ENCODE measurements at regions not wholly inside any gene's neighbourhood (a gene's known extent, or its start where the extent isn't known, plus 50 kb on each side); places are given as distances from the start of the nearest gene placed in this dataset.

GRCh38 chr13:108115738-108116137, 99.6 kb downstream of the LIG4 start:
- Histone ChIP-seq H3K4me1 (ENCODE audit: control insufficient read depth, insufficient read depth, low read length, poor library complexity, severe bottlenecking) (no peaks in the 10 kb centered on the region), H3K27ac (ENCODE audit: low read depth, low read length, severe bottlenecking) (no peak overlapping the region), H3K9me3 (ENCODE audit: control insufficient read depth, low read length) (no peaks in the 10 kb centered on the region), H3K4me3 (ENCODE audit: extremely low read depth, insufficient read depth, low read length, poor library complexity, severe bottlenecking) (no peak overlapping the region), H3K36me3 (ENCODE audit: control insufficient read depth, insufficient read depth, low read length) (no peaks in the 10 kb centered on the region)
- 86 to 92% methylated on average over 1 of the region's 1 CpG for WGBS, 2 experiments (ENCODE audit: insufficient coverage in 2 of 2)

DNA sequence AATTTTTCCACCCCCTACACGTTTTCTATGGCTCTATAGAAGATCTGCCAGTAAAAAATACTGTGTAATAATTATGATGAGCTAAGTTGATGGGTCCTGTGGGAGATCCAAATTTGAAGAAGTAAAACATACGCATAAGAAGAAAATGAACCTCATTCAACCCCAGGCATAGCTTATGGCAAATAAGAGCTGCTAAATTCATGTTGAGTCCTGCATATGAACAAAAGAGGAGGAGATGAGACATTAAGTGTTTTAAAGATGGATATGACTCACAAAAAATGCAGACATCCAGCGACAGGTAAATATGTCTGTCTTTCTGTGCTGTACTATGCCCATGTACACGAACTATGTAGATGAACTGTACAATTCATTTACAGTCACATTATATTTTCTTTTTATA, 101.9 kb downstream of the LIG4 start:
- whole genome bisulfite sequencing, 2 experiments (ENCODE audit: insufficient coverage in 2 of 2): 93% methylated on average over 2 of the region's 4 CpGs; no CpG with 5 or more reads in 1 of the 2 experiments

GRCh38 chr13:108104736-108105135, 110.6 kb downstream of the LIG4 start:
- H3K27ac ChIP-seq (ENCODE audit: low read depth, low read length, severe bottlenecking): no peak overlapping the region
- H3K9me3 ChIP-seq (ENCODE audit: control insufficient read depth, low read length): no peaks in the 10 kb centered on the region
- WGBS, 2 experiments (ENCODE audit: insufficient coverage in 2 of 2): no CpG with 5 or more reads among the region's 2 CpGs
- H3K4me3 ChIP-seq (ENCODE audit: extremely low read depth, insufficient read depth, low read length, poor library complexity, severe bottlenecking): no peak overlapping the region
- H3K36me3 ChIP-seq (ENCODE audit: control insufficient read depth, insufficient read depth, low read length): no peaks in the 10 kb centered on the region
- no peaks in the 10 kb centered on the region for H3K4me1 ChIP-seq (ENCODE audit: control insufficient read depth, insufficient read depth, low read length, poor library complexity, severe bottlenecking)

More for the DNA sequence above, 101.9 kb downstream of the LIG4 start:
- no peaks in the 10 kb centered on the region for H3K4me1 ChIP-seq (ENCODE audit: control insufficient read depth, insufficient read depth, low read length, poor library complexity, severe bottlenecking)
- H3K9me3 ChIP-seq (ENCODE audit: control insufficient read depth, low read length): no peaks in the 10 kb centered on the region
- H3K27ac ChIP-seq (ENCODE audit: low read depth, low read length, severe bottlenecking): no peak overlapping the region
- no peak overlapping the region for H3K4me3 ChIP-seq (ENCODE audit: extremely low read depth, insufficient read depth, low read length, poor library complexity, severe bottlenecking)
- H3K36me3 ChIP-seq (ENCODE audit: control insufficient read depth, insufficient read depth, low read length): no peaks in the 10 kb centered on the region

- Histone ChIP-seq H3K36me3 (ENCODE audit: control insufficient read depth, insufficient read depth, low read length) (no peaks in the 10 kb centered on the region), H3K4me1 (ENCODE audit: control insufficient read depth, insufficient read depth, low read length, poor library complexity, severe bottlenecking) (no peaks in the 10 kb centered on the region), H3K4me3 (ENCODE audit: extremely low read depth, insufficient read depth, low read length, poor library complexity, severe bottlenecking) (no peak overlapping the region), H3K27ac (ENCODE audit: low read depth, low read length, severe bottlenecking) (no peak overlapping the region), H3K9me3 (ENCODE audit: control insufficient read depth, low read length) (no peaks in the 10 kb centered on the region)
- 84 to 94% methylated on average over 4 to 5 of the region's 6 CpGs for WGBS, 2 experiments (ENCODE audit: insufficient coverage in 2 of 2)
These were observed 112.6 kb downstream of the LIG4 start for GRCh38 chr13:108102771-108103170.

GRCh38 chr13:108096301-108096915, 118.9 kb downstream of the LIG4 start:
- no peaks in the 10 kb centered on the region for H3K36me3 ChIP-seq (ENCODE audit: control insufficient read depth, insufficient read depth, low read length)
- WGBS, 2 experiments (ENCODE audit: insufficient coverage in 2 of 2): 85 to 90% methylated on average over 2 to 3 of the region's 5 CpGs
- H3K27ac ChIP-seq (ENCODE audit: low read depth, low read length, severe bottlenecking): no peak overlapping the region
- H3K4me3 ChIP-seq (ENCODE audit: extremely low read depth, insufficient read depth, low read length, poor library complexity, severe bottlenecking): no peak overlapping the region
- H3K9me3 ChIP-seq (ENCODE audit: control insufficient read depth, low read length): no peaks in the 10 kb centered on the region
- no peaks in the 10 kb centered on the region for H3K4me1 ChIP-seq (ENCODE audit: control insufficient read depth, insufficient read depth, low read length, poor library complexity, severe bottlenecking)

- WGBS, 2 experiments (ENCODE audit: insufficient coverage in 2 of 2): 83% methylated on average over 1 of the region's 2 CpGs; no CpG with 5 or more reads in 1 of the 2 experiments
- H3K4me1 ChIP-seq (ENCODE audit: control insufficient read depth, insufficient read depth, low read length, poor library complexity, severe bottlenecking): no peaks in the 10 kb centered on the region
- no peak overlapping the region for H3K27ac ChIP-seq (ENCODE audit: low read depth, low read length, severe bottlenecking)
- H3K9me3 ChIP-seq (ENCODE audit: control insufficient read depth, low read length): no peaks in the 10 kb centered on the region
- H3K36me3 ChIP-seq (ENCODE audit: control insufficient read depth, insufficient read depth, low read length): no peaks in the 10 kb centered on the region
- no peak overlapping the region for H3K4me3 ChIP-seq (ENCODE audit: extremely low read depth, insufficient read depth, low read length, poor library complexity, severe bottlenecking)
These were observed 120.3 kb downstream of the LIG4 start for GRCh38 chr13:108095036-108095435.

DNA sequence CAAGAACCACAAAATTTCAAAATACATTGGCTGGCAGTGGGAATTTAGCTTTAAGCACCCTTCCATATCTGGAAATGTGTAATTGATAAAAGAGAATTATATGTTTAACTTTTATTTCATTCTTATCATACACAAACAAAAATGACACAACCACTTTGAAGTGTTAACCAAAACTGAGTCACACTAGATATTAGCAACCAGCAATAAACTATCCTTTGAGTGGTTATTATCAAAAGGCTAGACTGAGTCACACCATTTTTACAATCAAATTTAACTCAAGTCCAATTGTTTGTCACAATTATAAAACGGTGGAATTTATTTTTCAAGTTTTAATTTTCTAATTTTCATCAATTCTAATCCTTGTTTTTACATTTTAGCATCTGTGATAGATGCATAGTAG, 121.7 kb downstream of the LIG4 start:
- Histone ChIP-seq H3K27ac (ENCODE audit: low read depth, low read length, severe bottlenecking) (no peak overlapping the region), H3K9me3 (ENCODE audit: control insufficient read depth, low read length) (no peaks in the 10 kb centered on the region), H3K36me3 (ENCODE audit: control insufficient read depth, insufficient read depth, low read length) (no peaks in the 10 kb centered on the region), H3K4me1 (ENCODE audit: control insufficient read depth, insufficient read depth, low read length, poor library complexity, severe bottlenecking) (no peaks in the 10 kb centered on the region), H3K4me3 (ENCODE audit: extremely low read depth, insufficient read depth, low read length, poor library complexity, severe bottlenecking) (no peak overlapping the region)
- WGBS, 2 experiments (ENCODE audit: insufficient coverage in 2 of 2): no CpG with 5 or more reads among the region's 1 CpG

GRCh38 chr13:108087810-108088209, 127.5 kb downstream of the LIG4 start:
- Histone ChIP-seq H3K4me1 (ENCODE audit: control insufficient read depth, insufficient read depth, low read length, poor library complexity, severe bottlenecking) (no peaks in the 10 kb centered on the region), H3K27ac (ENCODE audit: low read depth, low read length, severe bottlenecking) (no peak overlapping the region), H3K9me3 (ENCODE audit: control insufficient read depth, low read length) (no peaks in the 10 kb centered on the region), H3K4me3 (ENCODE audit: extremely low read depth, insufficient read depth, low read length, poor library complexity, severe bottlenecking) (no peak overlapping the region), H3K36me3 (ENCODE audit: control insufficient read depth, insufficient read depth, low read length) (no peaks in the 10 kb centered on the region)
- 67 to 100% methylated on average over 1 of the region's 3 CpGs for WGBS, 2 experiments (ENCODE audit: insufficient coverage in 2 of 2)

- H3K4me3 ChIP-seq (ENCODE audit: extremely low read depth, insufficient read depth, low read length, poor library complexity, severe bottlenecking): no peak overlapping the region
- 66 to 100% methylated on average over 1 to 2 of the region's 2 CpGs for WGBS, 2 experiments (ENCODE audit: insufficient coverage in 2 of 2)
- no peaks in the 10 kb centered on the region for H3K9me3 ChIP-seq (ENCODE audit: control insufficient read depth, low read length)
- H3K36me3 ChIP-seq (ENCODE audit: control insufficient read depth, insufficient read depth, low read length): no peaks in the 10 kb centered on the region
- H3K4me1 ChIP-seq (ENCODE audit: control insufficient read depth, insufficient read depth, low read length, poor library complexity, severe bottlenecking): no peaks in the 10 kb centered on the region
- H3K27ac ChIP-seq (ENCODE audit: low read depth, low read length, severe bottlenecking): no peak overlapping the region
These were observed 128.7 kb downstream of the LIG4 start for GRCh38 chr13:108086678-108087077.

- Histone ChIP-seq H3K4me3 (ENCODE audit: extremely low read depth, insufficient read depth, low read length, poor library complexity, severe bottlenecking) (no peak overlapping the region), H3K36me3 (ENCODE audit: control insufficient read depth, insufficient read depth, low read length) (no peaks in the 10 kb centered on the region), H3K9me3 (ENCODE audit: control insufficient read depth, low read length) (no peaks in the 10 kb centered on the region), H3K4me1 (ENCODE audit: control insufficient read depth, insufficient read depth, low read length, poor library complexity, severe bottlenecking) (no peaks in the 10 kb centered on the region), H3K27ac (ENCODE audit: low read depth, low read length, severe bottlenecking) (no peak overlapping the region)
- 88% methylated on average over 3 of the region's 3 CpGs; no CpG with 5 or more reads in 1 of the 2 experiments for WGBS, 2 experiments (ENCODE audit: insufficient coverage in 2 of 2)
These were observed 130.5 kb downstream of the LIG4 start for GRCh38 chr13:108084840-108085239.

- H3K36me3 ChIP-seq (ENCODE audit: control insufficient read depth, insufficient read depth, low read length): no peaks in the 10 kb centered on the region
- no CpG with 5 or more reads among the region's 2 CpGs for WGBS, 2 experiments (ENCODE audit: insufficient coverage in 2 of 2)
- no peak overlapping the region for H3K27ac ChIP-seq (ENCODE audit: low read depth, low read length, severe bottlenecking)
- H3K9me3 ChIP-seq (ENCODE audit: control insufficient read depth, low read length): no peaks in the 10 kb centered on the region
- no peak overlapping the region for H3K4me3 ChIP-seq (ENCODE audit: extremely low read depth, insufficient read depth, low read length, poor library complexity, severe bottlenecking)
- H3K4me1 ChIP-seq (ENCODE audit: control insufficient read depth, insufficient read depth, low read length, poor library complexity, severe bottlenecking): no peaks in the 10 kb centered on the region
These were observed 132.3 kb downstream of the LIG4 start for GRCh38 chr13:108083056-108083455.

All from mesodermal cell (in vitro differentiated cells).